OCI-M2 (cell line): ENCODE measurements at regions not wholly inside any gene's neighbourhood (a gene's known extent, or its start where the extent isn't known, plus 50 kb on each side); places are given as distances from the start of the nearest gene placed in this dataset.
A peak's percentile ranks its signal among the peaks of the same experiment; 100 is the strongest.

Experiments used
- DNase-seq: peaks from one replicate; lab custom pipeline; 2025; ENCODE audit not compliant: unreplicated experiment; lab: John Stamatoyannopoulos, UW

GRCh38 chr13:44118881-44119280, 239.2 kb downstream of the LACC1 start:
- no peak for DNase-seq

GRCh38 chr13:44120043-44120442, 240.3 kb downstream of the LACC1 start:
- no peak for DNase-seq

- DNase-seq: no peak
Measured at GRCh38 chr13:44120849-44121755, 241.4 kb downstream of the LACC1 start.

- DNase-seq: no peak
Measured at GRCh38 chr13:44124352-44124751, 244.6 kb downstream of the LACC1 start.

GRCh38 chr13:44125943-44126469, 246.3 kb downstream of the LACC1 start:
- no peak for DNase-seq

- no peak for DNase-seq
Measured at GRCh38 chr13:44128552-44129001, 245.0 kb upstream of the SERP2 start.

- DNase-seq: no peak
Measured at GRCh38 chr13:44129418-44129817, 244.2 kb upstream of the SERP2 start.

- no peak for DNase-seq
Measured at GRCh38 chr13:44131069-44131614, 242.5 kb upstream of the SERP2 start.

GRCh38 chr13:44132710-44133109, 240.9 kb upstream of the SERP2 start:
- DNase-seq: no peak

- no peak for DNase-seq
Measured at GRCh38 chr13:44133626-44134025, 240.0 kb upstream of the SERP2 start.

- no peak for DNase-seq
Measured at GRCh38 chr13:44135566-44135965, 238.1 kb upstream of the SERP2 start.

- no peak for DNase-seq
Measured at GRCh38 chr13:44136696-44137268, 236.8 kb upstream of the SERP2 start.

- no peak for DNase-seq
Measured at GRCh38 chr13:44137466-44137865, 236.2 kb upstream of the SERP2 start.

- no peak for DNase-seq
Measured at GRCh38 chr13:44140146-44140545, 233.5 kb upstream of the SERP2 start.

- DNase-seq: no peak
Measured at GRCh38 chr13:44140888-44141724, 232.5 kb upstream of the SERP2 start.

- peak; percentile 73 for DNase-seq
Measured at GRCh38 chr13:44141725-44142539, 231.7 kb upstream of the SERP2 start.

- DNase-seq: no peak
Measured at GRCh38 chr13:44142540-44142867, 231.1 kb upstream of the SERP2 start.

- no peak for DNase-seq
Measured at GRCh38 chr13:44142941-44143665, 230.5 kb upstream of the SERP2 start.

- DNase-seq: no peak
Measured at GRCh38 chr13:44146138-44146537, 227.5 kb upstream of the SERP2 start.

- DNase-seq: no peak
Measured at GRCh38 chr13:44147233-44147632, 226.4 kb upstream of the SERP2 start.
